ENCODE measurements at regions not wholly inside any gene's neighbourhood (a gene's known extent, or its start where the extent isn't known, plus 50 kb on each side); places are given as distances from the start of the nearest gene placed in this dataset.

GRCh38 chr6:154920495-154921200, 74.5 kb upstream of the TIAM2 start:
- Histone ChIP-seq H3K9me3 (no peaks in the 10 kb centered on the region), H3K4me1 (no peaks in the 10 kb centered on the region), H3K27me3 (no peaks in the 10 kb centered on the region), H3K27ac (no peak overlapping the region), H3K36me3 (no peaks in the 10 kb centered on the region), H3K4me3 (no peak overlapping the region)
- 78% methylated on average over 8 of the region's 8 CpGs for WGBS
- TF ChIP-seq POLR2AphosphoS5 (IDR thresholded peaks at IDR 0.05): no peak
- no peak for TF ChIP-seq POLR2A (IDR thresholded peaks at IDR 0.05)
- TF ChIP-seq EP300 (IDR thresholded peaks at IDR 0.05): no peak
- no peak for TF ChIP-seq CTCF (IDR thresholded peaks at IDR 0.05)
- no peak for DNase-seq (ENCODE audit: low spot score in 2 of 2)

GRCh38 chr6:154921482-154921881, 73.6 kb upstream of the TIAM2 start:
- TF ChIP-seq POLR2AphosphoS5 (IDR thresholded peaks at IDR 0.05) (no peak), POLR2A (IDR thresholded peaks at IDR 0.05) (no peak), CTCF (IDR thresholded peaks at IDR 0.05) (no peak), EP300 (IDR thresholded peaks at IDR 0.05) (no peak)
- Histone ChIP-seq H3K27ac (no peak overlapping the region), H3K36me3 (no peaks in the 10 kb centered on the region), H3K9me3 (no peaks in the 10 kb centered on the region), H3K4me3 (no peak overlapping the region), H3K27me3 (no peaks in the 10 kb centered on the region), H3K4me1 (no peaks in the 10 kb centered on the region)
- no peak for DNase-seq (ENCODE audit: low spot score in 2 of 2)
- 77% methylated on average over 4 of the region's 4 CpGs for WGBS

GRCh38 chr6:154923199-154923869, 71.8 kb upstream of the TIAM2 start:
- no peaks in the 10 kb centered on the region for H3K36me3 ChIP-seq
- DNase-seq (ENCODE audit: low spot score in 2 of 2): peak in 1 of 2 donors; percentile 48
- 81% methylated on average over 5 of the region's 5 CpGs for WGBS
- no peak for TF ChIP-seq EP300 (IDR thresholded peaks at IDR 0.05)
- TF ChIP-seq POLR2A (IDR thresholded peaks at IDR 0.05): no peak
- no peak for TF ChIP-seq POLR2AphosphoS5 (IDR thresholded peaks at IDR 0.05)
- TF ChIP-seq CTCF (IDR thresholded peaks at IDR 0.05): no peak
- H3K4me3 ChIP-seq: no peak overlapping the region
- H3K9me3 ChIP-seq: no peaks in the 10 kb centered on the region
- no peaks in the 10 kb centered on the region for H3K27me3 ChIP-seq
- H3K27ac ChIP-seq: no peak overlapping the region
- no peaks in the 10 kb centered on the region for H3K4me1 ChIP-seq

DNA sequence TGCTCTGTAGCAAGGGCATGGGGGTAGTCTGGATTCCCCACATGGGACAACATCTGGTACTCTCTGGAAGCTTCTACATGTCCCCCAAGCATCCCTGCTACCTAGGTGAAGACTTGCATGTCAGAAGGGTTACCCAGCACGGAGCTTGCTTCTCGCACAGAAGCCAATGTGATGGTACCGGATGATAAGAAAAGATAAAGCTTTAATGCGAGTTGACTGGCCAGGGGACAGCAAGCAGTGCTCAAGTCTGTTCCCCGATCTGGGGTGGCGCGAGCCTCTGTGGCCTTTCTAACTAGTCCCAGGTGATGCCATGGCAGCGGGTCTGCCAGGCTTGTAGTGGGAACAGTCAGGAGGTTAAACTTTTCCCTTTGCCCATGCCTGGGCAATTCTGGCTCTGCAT, 70.0 kb upstream of the TIAM2 start:
- DNase-seq (ENCODE audit: low spot score in 2 of 2): peak in 1 of 2 donors; percentile 55
- WGBS: 96% methylated on average over 8 of the region's 8 CpGs

More for the DNA sequence above, 70.0 kb upstream of the TIAM2 start:
- Histone ChIP-seq H3K9me3 (no peaks in the 10 kb centered on the region), H3K36me3 (no peaks in the 10 kb centered on the region), H3K27me3 (no peaks in the 10 kb centered on the region), H3K4me1 (no peaks in the 10 kb centered on the region), H3K4me3 (no peak overlapping the region), H3K27ac (no peak overlapping the region)
- TF ChIP-seq POLR2A (IDR thresholded peaks at IDR 0.05): no peak
- no peak for TF ChIP-seq POLR2AphosphoS5 (IDR thresholded peaks at IDR 0.05)
- no peak for TF ChIP-seq EP300 (IDR thresholded peaks at IDR 0.05)
- TF ChIP-seq CTCF (IDR thresholded peaks at IDR 0.05): no peak

All from suprapubic skin (tissue), 4 donors.